Loucy (cell line): ENCODE measurements at regions not wholly inside any gene's neighbourhood (a gene's known extent, or its start where the extent isn't known, plus 50 kb on each side); places are given as distances from the start of the nearest gene placed in this dataset.

Experiments
- CTCF ChIP-seq: fragments of 200-600 bp; sonication (generic); conservative IDR thresholded peaks from 2 replicates; pipeline ENCODE4 v1.5.1; 2014; ENCODE audit warnings: mild to moderate bottlenecking, antibody characterized with exemption, low read length
- EZH2phosphoT487 ChIP-seq: fragments of 200-600 bp; IDR thresholded peaks from 2 replicates; pipeline ENCODE4 v1.6.1; 2018; ENCODE audit warnings: antibody characterized with exemption, mild to moderate bottlenecking, moderate library complexity, borderline replicate concordance

GRCh38 chr15:87736401-87736800 lies 520.1 kb downstream of the NTRK3 start:
- TF ChIP-seq CTCF, result no peak
- no peak for TF ChIP-seq EZH2phosphoT487
